ENCODE measurements at regions not wholly inside any gene's neighbourhood (a gene's known extent, or its start where the extent isn't known, plus 50 kb on each side); places are given as distances from the start of the nearest gene placed in this dataset.

DNA sequence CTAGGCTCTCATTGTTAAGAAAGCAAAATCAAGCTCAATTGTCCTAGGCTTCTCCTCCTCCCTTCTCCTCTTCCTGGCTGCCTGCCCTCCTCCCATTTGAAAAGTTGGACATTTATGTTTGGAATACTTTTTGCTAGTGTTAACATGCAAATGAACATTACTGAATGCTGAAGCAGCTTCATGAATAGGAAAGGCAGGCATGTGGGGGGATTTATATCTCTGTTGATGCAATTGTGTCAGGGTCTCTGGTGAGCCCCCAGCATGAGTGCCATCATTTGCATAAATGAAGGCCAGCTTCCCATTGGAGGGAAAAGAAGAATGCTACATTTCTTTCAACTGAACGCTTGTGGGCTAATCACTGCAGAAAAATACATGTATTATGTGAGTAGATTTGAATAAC, 160.1 kb upstream of the NDST3 start:
- DNase-seq (ENCODE audit: low read depth), result no peak
- TF ChIP-seq, protein P1, sequence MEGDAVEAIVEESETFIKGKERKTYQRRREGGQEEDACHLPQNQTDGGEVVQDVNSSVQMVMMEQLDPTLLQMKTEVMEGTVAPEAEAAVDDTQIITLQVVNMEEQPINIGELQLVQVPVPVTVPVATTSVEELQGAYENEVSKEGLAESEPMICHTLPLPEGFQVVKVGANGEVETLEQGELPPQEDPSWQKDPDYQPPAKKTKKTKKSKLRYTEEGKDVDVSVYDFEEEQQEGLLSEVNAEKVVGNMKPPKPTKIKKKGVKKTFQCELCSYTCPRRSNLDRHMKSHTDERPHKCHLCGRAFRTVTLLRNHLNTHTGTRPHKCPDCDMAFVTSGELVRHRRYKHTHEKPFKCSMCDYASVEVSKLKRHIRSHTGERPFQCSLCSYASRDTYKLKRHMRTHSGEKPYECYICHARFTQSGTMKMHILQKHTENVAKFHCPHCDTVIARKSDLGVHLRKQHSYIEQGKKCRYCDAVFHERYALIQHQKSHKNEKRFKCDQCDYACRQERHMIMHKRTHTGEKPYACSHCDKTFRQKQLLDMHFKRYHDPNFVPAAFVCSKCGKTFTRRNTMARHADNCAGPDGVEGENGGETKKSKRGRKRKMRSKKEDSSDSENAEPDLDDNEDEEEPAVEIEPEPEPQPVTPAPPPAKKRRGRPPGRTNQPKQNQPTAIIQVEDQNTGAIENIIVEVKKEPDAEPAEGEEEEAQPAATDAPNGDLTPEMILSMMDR (conservative IDR thresholded peaks at IDR 0.05; ENCODE audit: low read length), result no peak
- H3K4me3 ChIP-seq (ENCODE audit: low read length), result no peak overlapping the region

DNA sequence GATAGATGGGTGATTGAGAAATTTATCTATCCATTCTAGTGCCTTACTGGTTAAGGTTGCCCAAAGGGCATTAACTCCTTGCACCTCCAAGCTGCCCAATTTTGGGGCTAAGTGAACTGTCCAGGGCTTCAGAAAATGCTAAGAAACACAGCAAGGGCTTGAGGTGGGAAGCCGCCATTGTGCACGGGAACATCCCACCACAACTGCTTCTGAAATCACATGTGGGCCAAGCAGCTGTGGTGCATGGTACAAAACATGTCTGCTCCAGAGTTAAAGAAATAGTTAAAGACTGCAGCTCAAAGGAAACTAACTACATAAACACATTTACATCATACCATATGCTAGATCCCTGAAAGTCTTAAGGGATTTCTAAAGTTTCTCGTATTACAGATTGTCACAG, 144.3 kb upstream of the NDST3 start:
- DNase-seq (ENCODE audit: low read depth), result no peak
- TF ChIP-seq, protein P1 (conservative IDR thresholded peaks at IDR 0.05; ENCODE audit: low read length), result no peak
- H3K4me3 ChIP-seq (ENCODE audit: low read length), result no peak overlapping the region

DNA sequence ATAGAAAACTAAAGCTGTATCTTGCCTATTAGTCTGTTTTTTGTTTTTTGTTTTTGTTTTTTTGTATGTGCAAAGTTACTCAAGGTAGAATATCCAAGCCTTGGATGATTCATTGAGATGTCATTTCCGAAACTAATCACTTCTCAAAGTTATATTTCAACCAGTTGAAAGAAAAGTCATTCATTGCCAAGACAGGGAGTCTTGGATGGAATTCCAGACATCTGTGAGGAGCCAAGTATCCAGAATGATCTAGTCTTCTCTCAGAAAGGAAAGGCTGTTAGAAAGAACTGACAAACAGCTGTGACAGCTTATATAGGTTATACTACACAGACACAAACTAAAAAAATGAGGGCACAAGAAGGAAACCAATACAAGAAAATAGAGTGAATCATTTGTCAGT, 141.1 kb upstream of the NDST3 start:
- TF ChIP-seq, protein P1 (conservative IDR thresholded peaks at IDR 0.05; ENCODE audit: low read length), result no peak
- DNase-seq (ENCODE audit: low read depth), result no peak
- H3K4me3 ChIP-seq (ENCODE audit: low read length), result no peak overlapping the region

DNA sequence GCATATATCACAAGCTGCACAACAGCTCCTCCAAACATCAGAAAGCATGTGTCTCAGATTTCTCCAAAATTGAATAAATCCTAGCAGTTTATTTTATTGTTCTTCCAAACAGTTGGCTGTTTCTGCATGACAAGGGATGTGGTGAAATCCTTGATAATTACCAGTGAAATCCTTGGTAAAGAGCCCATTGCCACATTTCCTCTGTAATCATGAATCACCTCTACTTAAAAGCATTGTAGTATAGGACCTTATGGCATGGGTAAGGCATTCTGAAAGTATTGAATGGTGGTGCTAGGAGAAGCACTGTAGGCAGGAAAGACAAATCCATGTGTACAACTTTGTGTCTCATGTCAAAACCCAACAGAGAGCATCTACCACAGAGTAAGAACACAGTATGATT, 135.8 kb upstream of the NDST3 start:
- no peak for DNase-seq (ENCODE audit: low read depth)
- TF ChIP-seq, protein P1 (conservative IDR thresholded peaks at IDR 0.05; ENCODE audit: low read length), result no peak
- H3K4me3 ChIP-seq (ENCODE audit: low read length), result no peak overlapping the region

DNA sequence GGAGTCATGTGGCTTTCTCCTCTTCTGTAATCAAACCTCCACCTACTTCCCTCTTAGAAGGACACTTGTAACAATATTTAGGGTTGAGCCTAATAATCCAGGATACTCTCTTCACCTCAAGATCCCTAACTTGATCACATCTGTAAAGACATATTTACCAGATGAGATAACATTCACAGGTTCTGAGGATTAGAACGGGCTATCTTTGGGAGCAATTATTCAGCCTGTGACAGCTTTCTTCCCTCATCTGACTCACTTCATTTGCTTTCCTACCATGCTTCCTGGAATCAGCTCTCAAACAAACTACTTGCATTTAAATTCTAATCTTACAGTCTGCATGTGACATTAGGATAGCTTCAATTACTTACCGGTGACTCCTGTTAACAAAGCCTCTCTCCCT, 133.5 kb upstream of the NDST3 start:
- no peak overlapping the region for H3K4me3 ChIP-seq (ENCODE audit: low read length)
- no peak for DNase-seq (ENCODE audit: low read depth)
- TF ChIP-seq, protein P1 (conservative IDR thresholded peaks at IDR 0.05; ENCODE audit: low read length), result no peak

DNA sequence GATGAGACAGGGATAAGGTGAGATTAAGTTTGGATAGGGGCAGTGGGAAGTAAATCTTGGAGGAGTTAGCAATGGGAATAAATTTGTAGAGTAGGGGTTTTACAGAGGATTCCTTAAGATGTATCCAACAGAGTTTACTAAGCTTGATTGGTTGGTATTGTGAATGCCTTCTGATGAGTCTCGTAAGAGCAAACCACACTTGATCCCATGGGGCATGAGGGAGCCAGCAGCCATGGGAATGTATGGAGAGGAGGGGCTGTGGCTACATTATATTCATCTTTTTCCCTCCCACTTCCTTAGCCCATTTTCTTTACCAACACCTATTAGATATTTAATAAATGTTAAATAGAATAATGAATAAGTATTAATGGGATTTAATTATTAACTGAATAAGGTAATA, 126.6 kb upstream of the NDST3 start:
- no peak overlapping the region for H3K4me3 ChIP-seq (ENCODE audit: low read length)
- TF ChIP-seq, protein P1 (conservative IDR thresholded peaks at IDR 0.05; ENCODE audit: low read length), result no peak
- no peak for DNase-seq (ENCODE audit: low read depth)

DNA sequence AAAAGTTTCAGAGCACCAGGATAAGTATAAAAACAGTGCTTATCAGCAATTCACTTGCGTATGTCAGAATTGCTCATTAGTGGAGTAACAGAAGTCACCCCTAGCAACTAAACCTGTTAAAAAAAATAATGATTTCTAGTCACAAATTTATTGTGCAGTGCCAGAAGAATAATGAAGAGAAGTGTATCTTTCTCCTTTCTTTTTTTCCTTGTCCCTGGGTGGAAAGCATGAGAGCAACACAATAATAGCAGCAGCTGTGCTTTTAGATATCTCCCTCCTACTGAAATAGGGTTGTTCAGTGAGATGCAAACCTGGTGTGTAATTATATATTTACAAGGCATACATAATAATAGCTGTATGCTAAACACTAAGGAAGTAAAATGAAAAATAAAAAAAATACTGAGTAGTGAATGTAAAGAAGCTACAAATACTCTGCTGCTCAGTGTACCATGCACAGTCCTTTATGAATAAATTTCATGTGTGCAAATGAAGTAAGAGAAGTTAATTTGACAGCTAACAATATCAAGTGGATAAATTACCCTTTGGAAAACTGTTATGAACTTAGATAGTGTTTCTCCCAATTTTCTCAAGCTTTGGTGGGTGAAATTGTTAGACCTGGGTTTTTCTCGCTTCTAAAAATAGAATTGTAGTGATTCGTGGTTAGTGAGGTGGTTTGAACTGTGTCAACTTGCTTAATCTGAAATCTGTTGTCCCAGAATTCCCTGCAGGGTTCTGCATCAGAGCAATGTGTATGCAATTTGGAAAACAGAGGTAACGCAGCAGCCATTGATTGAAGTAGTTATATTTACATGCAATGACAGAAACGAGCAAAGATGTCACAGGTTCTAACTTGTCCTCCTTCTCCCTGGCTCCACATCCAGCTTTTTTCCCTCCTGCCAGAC, 125.7 kb upstream of the NDST3 start:
- TF ChIP-seq, protein P1 (conservative IDR thresholded peaks at IDR 0.05; ENCODE audit: low read length), result no peak
- no peak for DNase-seq (ENCODE audit: low read depth)
- no peak overlapping the region for H3K4me3 ChIP-seq (ENCODE audit: low read length)
